Liver (tissue), 8 donors: ENCODE measurements at regions not wholly inside any gene's neighbourhood (a gene's known extent, or its start where the extent isn't known, plus 50 kb on each side); places are given as distances from the start of the nearest gene placed in this dataset.

ENCODE experiments used
- DNase-seq: peaks from one replicate; pipeline ENCODE4 v3.0.0-alpha.2; 2017; ENCODE audit warnings: low spot score
- H3K27ac ChIP-seq, 2 donors: one replicate each; pipeline ENCODE4 v1.7.0; 2013; ENCODE audit warnings: inconsistent platforms in 2 of 2, low read length in 2 of 2, control low read depth in 1 of 2, low read depth in 1 of 2, mild to moderate bottlenecking in 1 of 2
- H3K27me3 ChIP-seq, 4 donors: one replicate each; pipeline versions ENCODE4 v1.6.1 to v1.7.0; 2013; ENCODE audit warnings: low read length in 3 of 4, inconsistent platforms in 1 of 4, mild to moderate bottlenecking in 1 of 4, moderate library complexity in 1 of 4; ENCODE audit not compliant: control insufficient read depth in 4 of 4, insufficient read depth in 4 of 4
- H3K36me3 ChIP-seq, 4 donors: one replicate each; pipeline versions ENCODE4 v1.6.1 to v1.7.0; 2013; ENCODE audit warnings: low read length in 3 of 4, mild to moderate bottlenecking in 3 of 4, low read depth in 1 of 4, moderate library complexity in 1 of 4; ENCODE audit not compliant: control insufficient read depth in 4 of 4, insufficient read depth in 3 of 4
- H3K4me1 ChIP-seq, 4 donors: one replicate each; pipeline versions ENCODE4 v1.6.1 to v1.7.0; 2013; ENCODE audit warnings: low read length in 3 of 4, mild to moderate bottlenecking in 3 of 4, moderate library complexity in 1 of 4; ENCODE audit not compliant: control insufficient read depth in 4 of 4, insufficient read depth in 4 of 4
- H3K4me3 ChIP-seq, 3 donors: one replicate each; pipeline versions ENCODE4 v1.6.1 to v1.7.0; 2013; ENCODE audit warnings: low read length in 3 of 3, control low read depth in 1 of 3, low read depth in 1 of 3, mild to moderate bottlenecking in 1 of 3
- H3K9ac ChIP-seq, 2 donors: one replicate each; pipeline ENCODE4 v1.7.0; 2013; ENCODE audit warnings: low read length in 2 of 2, mild to moderate bottlenecking in 2 of 2, moderate library complexity in 2 of 2, control low read depth in 1 of 2, low read depth in 1 of 2
- H3K9me3 ChIP-seq, 4 donors: one replicate each; pipeline versions ENCODE4 v1.6.1 to v1.7.0; 2013; ENCODE audit warnings: low read length in 3 of 4; ENCODE audit not compliant: control insufficient read depth in 4 of 4
- ATF3 ChIP-seq: IDR thresholded peaks from 2 replicates; pipeline ENCODE4 v1.6.1; 2016; ENCODE audit warnings: antibody characterized with exemption
- CTCF ChIP-seq: fragments of 150-350 bp; IDR thresholded peaks from 2 replicates; pipeline ENCODE4 v1.5.1; 2017; ENCODE audit warnings: improper control_type of control experiment, low read depth, low read length; ENCODE audit not compliant: missing input control
- GABPA ChIP-seq, 2 donors: IDR thresholded peaks in 1 of 2; conservative IDR thresholded peaks in 1 of 2; 2 replicates each; pipeline ENCODE4 v1.6.1; 2016; ENCODE audit warnings: antibody characterized with exemption in 2 of 2, mild to moderate bottlenecking in 1 of 2, moderate library complexity in 1 of 2
- HNF4A ChIP-seq, 2 donors: conservative IDR thresholded peaks; 2 replicates each; pipeline ENCODE4 v1.6.1; 2016; ENCODE audit warnings: antibody characterized with exemption in 2 of 2, mild to moderate bottlenecking in 2 of 2
- HNF4G ChIP-seq: IDR thresholded peaks from 2 replicates; pipeline ENCODE4 v1.6.1; 2016; ENCODE audit warnings: antibody characterized with exemption
- NR2F2 ChIP-seq: IDR thresholded peaks from 2 replicates; pipeline ENCODE4 v1.6.1; 2016; ENCODE audit warnings: antibody characterized with exemption
- RAD21 ChIP-seq, 2 donors: IDR thresholded peaks; 2 replicates each; pipeline ENCODE4 v1.6.1; 2016; ENCODE audit warnings: antibody characterized with exemption in 2 of 2, mild to moderate bottlenecking in 2 of 2
- RXRA ChIP-seq, 2 donors: IDR thresholded peaks; 2 replicates each; pipeline ENCODE4 v1.6.1; 2017 to 2018; ENCODE audit warnings: antibody characterized with exemption in 2 of 2, mild to moderate bottlenecking in 1 of 2
- SP1 ChIP-seq: IDR thresholded peaks from 2 replicates; pipeline ENCODE4 v1.6.1; 2018; ENCODE audit warnings: antibody characterized with exemption, mild to moderate bottlenecking
- YY1 ChIP-seq: IDR thresholded peaks from 2 replicates; pipeline ENCODE4 v1.6.1; 2016; ENCODE audit warnings: antibody characterized with exemption, mild to moderate bottlenecking
- ZBTB33 ChIP-seq: IDR thresholded peaks from 2 replicates; pipeline ENCODE4 v1.6.1; 2016; ENCODE audit warnings: antibody characterized with exemption
- WGBS: extraction: QIAGEN DNeasy Blood & Tissue Kit; methylation state at CpG from one replicate; pipeline ENCODE4 v1.1.7; 2013; 5-methylcytosine and 5-hydroxymethylcytosine counted together
- donor health status: healthy.
- donor health status: healthy.
- donor health status: healthy.
- donor health status: healthy.
- donor health status: healthy.

- no peaks in the 10 kb centered on the region for H3K36me3 ChIP-seq
- H3K9ac ChIP-seq, result no peak overlapping the region
- no peaks in the 10 kb centered on the region for H3K27me3 ChIP-seq
- TF ChIP-seq CTCF, result no peak
- TF ChIP-seq ZBTB33, result no peak
- TF ChIP-seq ATF3, result no peak
- no peaks in the 10 kb centered on the region for H3K9me3 ChIP-seq
- 93% methylated on average over 7 of the region's 7 CpGs for WGBS
- H3K4me3 ChIP-seq, result no peak overlapping the region
- H3K27ac ChIP-seq, result no peak overlapping the region
- H3K4me1 ChIP-seq, result no peaks in the 10 kb centered on the region
- no peak for DNase-seq
These were observed 133.3 kb downstream of the MGAT5B start for GRCh38 chr17:77001487-77001886.

GRCh38 chr17:77002103-77003045 is 134.2 kb downstream of the MGAT5B start:
- Histone ChIP-seq H3K4me3 (no peak overlapping the region), H3K4me1 (no peaks in the 10 kb centered on the region), H3K9me3 (no peaks in the 10 kb centered on the region), H3K36me3 (no peaks in the 10 kb centered on the region), H3K9ac (no peak overlapping the region), H3K27me3 (no peaks in the 10 kb centered on the region), H3K27ac (no peak overlapping the region)
- no peak for DNase-seq
- TF ChIP-seq SP1, result no peak
- no peak for TF ChIP-seq HNF4G
- no peak for TF ChIP-seq NR2F2
- TF ChIP-seq HNF4A (conservative IDR thresholded peaks at IDR 0.05), result no peak
- no peak for TF ChIP-seq YY1
- no peak for TF ChIP-seq RXRA (IDR thresholded peaks at IDR 0.05)
- no peak for TF ChIP-seq CTCF
- no peak for TF ChIP-seq ZBTB33
- TF ChIP-seq RAD21 (IDR thresholded peaks at IDR 0.05), result no peak
- TF ChIP-seq GABPA (IDR thresholded peaks at IDR 0.05 in 1 of 2, conservative IDR thresholded peaks at IDR 0.05 in 1 of 2), result no peak
- 58% methylated on average over 23 of the region's 23 CpGs for WGBS
